ENCODE measurements at regions not wholly inside any gene's neighbourhood (a gene's known extent, or its start where the extent isn't known, plus 50 kb on each side); places are given as distances from the start of the nearest gene placed in this dataset.

GRCh38 chr14:61628016-61628725, 67.1 kb upstream of the HIF1A start:
- Histone ChIP-seq H3K9me3 (no peaks in the 10 kb centered on the region), H3K4me1 (no peaks in the 10 kb centered on the region), H3K27me3 (no peaks in the 10 kb centered on the region), H3K36me3 (no peaks in the 10 kb centered on the region), H3K27ac (no peak overlapping the region), H3K4me3 (no peak overlapping the region)
- intact Hi-C loops (cut with DNase I; ENCODE audit: low total_unique reads), result no loop called here
- TF ChIP-seq, protein P1, sequence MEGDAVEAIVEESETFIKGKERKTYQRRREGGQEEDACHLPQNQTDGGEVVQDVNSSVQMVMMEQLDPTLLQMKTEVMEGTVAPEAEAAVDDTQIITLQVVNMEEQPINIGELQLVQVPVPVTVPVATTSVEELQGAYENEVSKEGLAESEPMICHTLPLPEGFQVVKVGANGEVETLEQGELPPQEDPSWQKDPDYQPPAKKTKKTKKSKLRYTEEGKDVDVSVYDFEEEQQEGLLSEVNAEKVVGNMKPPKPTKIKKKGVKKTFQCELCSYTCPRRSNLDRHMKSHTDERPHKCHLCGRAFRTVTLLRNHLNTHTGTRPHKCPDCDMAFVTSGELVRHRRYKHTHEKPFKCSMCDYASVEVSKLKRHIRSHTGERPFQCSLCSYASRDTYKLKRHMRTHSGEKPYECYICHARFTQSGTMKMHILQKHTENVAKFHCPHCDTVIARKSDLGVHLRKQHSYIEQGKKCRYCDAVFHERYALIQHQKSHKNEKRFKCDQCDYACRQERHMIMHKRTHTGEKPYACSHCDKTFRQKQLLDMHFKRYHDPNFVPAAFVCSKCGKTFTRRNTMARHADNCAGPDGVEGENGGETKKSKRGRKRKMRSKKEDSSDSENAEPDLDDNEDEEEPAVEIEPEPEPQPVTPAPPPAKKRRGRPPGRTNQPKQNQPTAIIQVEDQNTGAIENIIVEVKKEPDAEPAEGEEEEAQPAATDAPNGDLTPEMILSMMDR (IDR thresholded peaks at IDR 0.05), result no peak
- no peak for DNase-seq

DNA sequence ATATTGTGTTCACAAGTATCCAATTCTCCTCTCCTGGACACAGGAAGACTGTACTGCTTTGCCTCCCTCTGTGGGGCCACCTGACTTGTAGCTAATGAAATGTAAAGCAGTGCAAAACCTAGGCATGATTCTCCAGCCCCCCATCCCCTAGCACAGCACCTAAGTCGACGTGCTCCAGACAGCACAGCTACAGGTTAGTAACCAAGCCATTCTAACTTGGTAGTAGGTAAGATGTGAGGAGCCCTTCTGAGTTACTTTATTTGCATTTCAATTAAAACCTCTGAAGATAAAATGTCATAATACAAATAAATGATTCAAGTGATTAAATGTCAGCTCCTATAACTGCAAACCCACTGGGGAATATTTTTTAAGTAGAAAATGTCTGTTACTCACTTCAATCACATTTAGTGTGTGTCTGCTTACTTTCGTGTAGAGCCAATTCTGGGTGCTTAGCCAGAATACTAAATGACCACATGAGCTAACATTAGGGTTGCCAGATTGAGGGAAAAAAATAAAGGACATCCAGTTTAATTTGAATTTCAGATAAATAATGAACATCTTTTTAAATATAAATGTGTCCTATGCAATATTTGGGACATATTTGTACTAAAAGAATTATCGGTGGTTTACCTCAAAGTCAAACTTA, 64.8 kb upstream of the HIF1A start:
- intact Hi-C loops (cut with DNase I; ENCODE audit: low total_unique reads), result no loop called here
- TF ChIP-seq, protein P1 (IDR thresholded peaks at IDR 0.05), result no peak
- no peaks in the 10 kb centered on the region for H3K4me1 ChIP-seq

DNA sequence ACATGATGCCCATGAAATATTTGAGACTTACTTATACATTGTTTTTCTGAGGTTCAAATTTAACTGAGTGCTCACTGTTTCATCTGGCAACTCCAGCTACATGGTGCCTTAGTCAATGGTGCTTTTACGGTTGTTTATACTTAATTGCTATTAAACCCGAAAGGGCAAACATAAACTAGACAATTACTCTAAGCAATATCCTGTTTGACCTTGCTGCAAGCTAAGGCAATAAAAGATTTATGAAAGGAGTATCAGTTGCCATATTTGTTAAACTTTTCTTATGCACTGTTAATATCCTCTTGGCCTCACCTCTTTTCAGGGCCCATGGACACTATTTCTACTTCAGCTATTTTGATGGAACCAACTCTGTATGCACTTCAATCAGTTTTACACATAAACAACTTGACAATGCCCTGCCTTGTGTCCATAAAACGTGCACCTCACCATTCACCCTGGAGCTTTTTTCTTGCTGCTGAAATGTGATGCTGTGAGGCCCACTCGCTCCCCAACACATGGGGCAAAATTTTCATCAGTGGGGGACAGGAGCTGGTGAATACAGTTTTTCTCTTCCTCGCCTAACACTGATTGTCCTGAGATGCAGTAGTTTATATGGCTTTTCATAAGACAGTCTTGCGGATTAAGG, 64.1 kb upstream of the HIF1A start:
- Histone ChIP-seq H3K4me1 (no peaks in the 10 kb centered on the region), H3K36me3 (no peaks in the 10 kb centered on the region), H3K4me3 (no peak overlapping the region), H3K9me3 (no peaks in the 10 kb centered on the region), H3K27ac (no peak overlapping the region), H3K27me3 (no peaks in the 10 kb centered on the region)
- TF ChIP-seq, protein P1 (IDR thresholded peaks at IDR 0.05), result no peak
- no peak for DNase-seq
- intact Hi-C loops (cut with DNase I; ENCODE audit: low total_unique reads), result no loop called here

More for the DNA sequence above, 64.8 kb upstream of the HIF1A start:
- Histone ChIP-seq H3K4me3 (no peak overlapping the region), H3K27me3 (no peaks in the 10 kb centered on the region), H3K36me3 (no peaks in the 10 kb centered on the region), H3K27ac (no peak overlapping the region), H3K9me3 (no peaks in the 10 kb centered on the region)
- DNase-seq, result no peak

GRCh38 chr14:61632401-61632800, 62.9 kb upstream of the HIF1A start:
- Histone ChIP-seq H3K4me1 (no peaks in the 10 kb centered on the region), H3K36me3 (no peaks in the 10 kb centered on the region), H3K27ac (no peak overlapping the region), H3K4me3 (no peak overlapping the region), H3K27me3 (no peaks in the 10 kb centered on the region), H3K9me3 (no peaks in the 10 kb centered on the region)
- DNase-seq, result no peak
- intact Hi-C loops (cut with DNase I; ENCODE audit: low total_unique reads), result no loop called here
- TF ChIP-seq, protein P1 (IDR thresholded peaks at IDR 0.05), result no peak

- intact Hi-C loops (cut with DNase I; ENCODE audit: low total_unique reads), result no loop called here
- no peaks in the 10 kb centered on the region for H3K4me1 ChIP-seq
- TF ChIP-seq, protein P1 (IDR thresholded peaks at IDR 0.05), result no peak
- no peak for DNase-seq
- H3K36me3 ChIP-seq, result no peaks in the 10 kb centered on the region
- no peak overlapping the region for H3K27ac ChIP-seq
- H3K9me3 ChIP-seq, result no peaks in the 10 kb centered on the region
- H3K4me3 ChIP-seq, result no peak overlapping the region
- no peaks in the 10 kb centered on the region for H3K27me3 ChIP-seq
Observed at GRCh38 chr14:61632807-61633206, 62.5 kb upstream of the HIF1A start.
